ENCODE measurements at regions not wholly inside any gene's neighbourhood (a gene's known extent, or its start where the extent isn't known, plus 50 kb on each side); places are given as distances from the start of the nearest gene placed in this dataset.

DNA sequence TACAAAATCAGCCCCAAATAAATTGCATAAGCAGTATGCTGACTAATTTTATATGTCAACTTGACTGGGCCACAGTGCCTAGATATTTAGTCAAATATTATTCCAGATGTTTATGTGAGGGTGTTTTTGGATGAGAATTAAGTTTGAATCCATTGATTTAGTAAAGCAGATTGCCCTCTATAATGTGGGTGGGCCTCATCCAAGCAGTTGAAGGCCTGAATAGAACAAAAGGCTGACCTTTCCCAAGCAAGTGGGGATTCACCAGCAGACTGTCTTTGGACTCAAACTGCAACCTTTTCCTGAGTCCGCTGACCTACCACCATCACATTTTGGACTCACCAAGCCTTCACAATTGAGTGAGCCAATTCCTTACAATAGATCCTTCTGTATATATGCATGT lies 186.4 kb downstream of the ARHGAP12 start:
- TF ChIP-seq, protein P1, sequence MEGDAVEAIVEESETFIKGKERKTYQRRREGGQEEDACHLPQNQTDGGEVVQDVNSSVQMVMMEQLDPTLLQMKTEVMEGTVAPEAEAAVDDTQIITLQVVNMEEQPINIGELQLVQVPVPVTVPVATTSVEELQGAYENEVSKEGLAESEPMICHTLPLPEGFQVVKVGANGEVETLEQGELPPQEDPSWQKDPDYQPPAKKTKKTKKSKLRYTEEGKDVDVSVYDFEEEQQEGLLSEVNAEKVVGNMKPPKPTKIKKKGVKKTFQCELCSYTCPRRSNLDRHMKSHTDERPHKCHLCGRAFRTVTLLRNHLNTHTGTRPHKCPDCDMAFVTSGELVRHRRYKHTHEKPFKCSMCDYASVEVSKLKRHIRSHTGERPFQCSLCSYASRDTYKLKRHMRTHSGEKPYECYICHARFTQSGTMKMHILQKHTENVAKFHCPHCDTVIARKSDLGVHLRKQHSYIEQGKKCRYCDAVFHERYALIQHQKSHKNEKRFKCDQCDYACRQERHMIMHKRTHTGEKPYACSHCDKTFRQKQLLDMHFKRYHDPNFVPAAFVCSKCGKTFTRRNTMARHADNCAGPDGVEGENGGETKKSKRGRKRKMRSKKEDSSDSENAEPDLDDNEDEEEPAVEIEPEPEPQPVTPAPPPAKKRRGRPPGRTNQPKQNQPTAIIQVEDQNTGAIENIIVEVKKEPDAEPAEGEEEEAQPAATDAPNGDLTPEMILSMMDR (IDR thresholded peaks at IDR 0.05; ENCODE audit: insufficient read depth, low read depth, low read length), result no peak
- TF ChIP-seq EZH2 (IDR thresholded peaks at IDR 0.05; ENCODE audit: insufficient read depth, low read length), result no peak

All from astrocyte (in vitro differentiated cells and primary cell).